HEK293 (cell line): ENCODE measurements at regions not wholly inside any gene's neighbourhood (a gene's known extent, or its start where the extent isn't known, plus 50 kb on each side); places are given as distances from the start of the nearest gene placed in this dataset.

Experiments used
- CTCF ChIP-seq: fragments of 450-650 bp; formaldehyde crosslinking; IDR thresholded peaks from 2 replicates; pipeline ENCODE4 v1.5.1; 2016; ENCODE audit warnings: missing biosample characterization, missing genetic modification characterization
- ZBTB6 ChIP-seq: fragments of 450-650 bp; formaldehyde crosslinking; IDR thresholded peaks from 2 replicates; pipeline ENCODE4 v1.5.1; 2017; ENCODE audit warnings: missing biosample characterization, missing genetic modification characterization
- ZBTB8A ChIP-seq: fragments of 450-650 bp; formaldehyde crosslinking; IDR thresholded peaks from 2 replicates; pipeline ENCODE4 v1.5.1; 2016; ENCODE audit warnings: missing biosample characterization, missing genetic modification characterization
- ZNF138 ChIP-seq: fragments of 450-650 bp; formaldehyde crosslinking; IDR thresholded peaks from 2 replicates; pipeline ENCODE4 v1.5.1; 2016; ENCODE audit warnings: missing biosample characterization, missing genetic modification characterization, borderline replicate concordance
- ZNF18 ChIP-seq: fragments of 450-650 bp; formaldehyde crosslinking; IDR thresholded peaks from 2 replicates; pipeline ENCODE4 v1.5.1; 2016; ENCODE audit warnings: missing biosample characterization, missing genetic modification characterization
- ZNF202 ChIP-seq: fragments of 450-650 bp; formaldehyde crosslinking; IDR thresholded peaks from 2 replicates; pipeline ENCODE4 v1.5.1; 2016; ENCODE audit warnings: missing biosample characterization, missing genetic modification characterization, borderline replicate concordance
- ZNF302 ChIP-seq: fragments of 450-650 bp; formaldehyde crosslinking; IDR thresholded peaks from 2 replicates; pipeline ENCODE4 v1.5.1; 2016; ENCODE audit warnings: missing biosample characterization, missing genetic modification characterization, low read depth
- ZSCAN30 ChIP-seq: fragments of 450-650 bp; IDR thresholded peaks from 2 replicates; pipeline ENCODE4 v1.5.1; 2018; ENCODE audit warnings: missing biosample characterization, mild to moderate bottlenecking, missing genetic modification characterization, moderate library complexity

- TF ChIP-seq ZBTB6 (tag by site-specific recombination) (no peak), CTCF (tag by site-specific recombination) (no peak), ZSCAN30 (tag by site-specific recombination) (no peak), ZNF302 (tag by site-specific recombination) (no peak), ZNF138 (no peak), ZBTB8A (no peak), ZNF202 (tag by site-specific recombination) (no peak), ZNF18 (tag by site-specific recombination) (no peak)
Measured at GRCh38 chr3:30503446-30503845, 103.0 kb upstream of the TGFBR2 start.
